ENCODE measurements at regions not wholly inside any gene's neighbourhood (a gene's known extent, or its start where the extent isn't known, plus 50 kb on each side); places are given as distances from the start of the nearest gene placed in this dataset.

DNA sequence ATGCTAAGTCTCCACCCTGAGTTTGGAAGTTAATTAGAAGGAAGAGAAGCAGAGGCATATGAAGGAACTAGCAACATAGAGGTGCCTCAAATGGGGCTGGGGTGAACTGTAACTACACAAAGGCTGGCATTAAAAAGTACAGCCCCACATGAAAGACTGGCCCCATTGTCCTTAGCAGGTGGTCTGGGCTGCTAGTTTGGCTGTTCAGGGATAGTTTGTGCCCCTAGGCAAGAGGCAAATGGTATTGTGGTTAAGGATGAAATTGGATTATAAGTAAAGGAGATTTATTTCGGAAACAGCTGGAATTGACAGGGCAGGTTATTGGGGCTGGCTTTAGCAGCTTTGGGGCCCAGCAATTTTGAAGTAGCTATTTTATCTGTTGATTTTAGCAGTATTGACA is 365.7 kb upstream of the TNP1 start:
- WGBS, 2 donors, result 95 to 100% methylated on average over 1 of the region's 1 CpG
- H3K36me3 ChIP-seq (replicated peaks in 1 of 2; ENCODE audit: insufficient read depth in 1 of 2, low read depth in 2 of 2), result no peaks in the 10 kb centered on the region
- no peaks in the 10 kb centered on the region for H3K27me3 ChIP-seq
- TF ChIP-seq POLR2A (IDR thresholded peaks at IDR 0.05), result no peak
- TF ChIP-seq, protein P1, sequence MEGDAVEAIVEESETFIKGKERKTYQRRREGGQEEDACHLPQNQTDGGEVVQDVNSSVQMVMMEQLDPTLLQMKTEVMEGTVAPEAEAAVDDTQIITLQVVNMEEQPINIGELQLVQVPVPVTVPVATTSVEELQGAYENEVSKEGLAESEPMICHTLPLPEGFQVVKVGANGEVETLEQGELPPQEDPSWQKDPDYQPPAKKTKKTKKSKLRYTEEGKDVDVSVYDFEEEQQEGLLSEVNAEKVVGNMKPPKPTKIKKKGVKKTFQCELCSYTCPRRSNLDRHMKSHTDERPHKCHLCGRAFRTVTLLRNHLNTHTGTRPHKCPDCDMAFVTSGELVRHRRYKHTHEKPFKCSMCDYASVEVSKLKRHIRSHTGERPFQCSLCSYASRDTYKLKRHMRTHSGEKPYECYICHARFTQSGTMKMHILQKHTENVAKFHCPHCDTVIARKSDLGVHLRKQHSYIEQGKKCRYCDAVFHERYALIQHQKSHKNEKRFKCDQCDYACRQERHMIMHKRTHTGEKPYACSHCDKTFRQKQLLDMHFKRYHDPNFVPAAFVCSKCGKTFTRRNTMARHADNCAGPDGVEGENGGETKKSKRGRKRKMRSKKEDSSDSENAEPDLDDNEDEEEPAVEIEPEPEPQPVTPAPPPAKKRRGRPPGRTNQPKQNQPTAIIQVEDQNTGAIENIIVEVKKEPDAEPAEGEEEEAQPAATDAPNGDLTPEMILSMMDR (IDR thresholded peaks at IDR 0.05), result no peak
- ATAC-seq (no peak), DNase-seq (no peak)
- H3K4me1 ChIP-seq, result no peaks in the 10 kb centered on the region
- H3K9me3 ChIP-seq, result no peaks in the 10 kb centered on the region
- no peak overlapping the region for H3K27ac ChIP-seq
- intact Hi-C loops (cut with DNase I), result no loop called here
- H3K4me3 ChIP-seq, result no peak overlapping the region

DNA sequence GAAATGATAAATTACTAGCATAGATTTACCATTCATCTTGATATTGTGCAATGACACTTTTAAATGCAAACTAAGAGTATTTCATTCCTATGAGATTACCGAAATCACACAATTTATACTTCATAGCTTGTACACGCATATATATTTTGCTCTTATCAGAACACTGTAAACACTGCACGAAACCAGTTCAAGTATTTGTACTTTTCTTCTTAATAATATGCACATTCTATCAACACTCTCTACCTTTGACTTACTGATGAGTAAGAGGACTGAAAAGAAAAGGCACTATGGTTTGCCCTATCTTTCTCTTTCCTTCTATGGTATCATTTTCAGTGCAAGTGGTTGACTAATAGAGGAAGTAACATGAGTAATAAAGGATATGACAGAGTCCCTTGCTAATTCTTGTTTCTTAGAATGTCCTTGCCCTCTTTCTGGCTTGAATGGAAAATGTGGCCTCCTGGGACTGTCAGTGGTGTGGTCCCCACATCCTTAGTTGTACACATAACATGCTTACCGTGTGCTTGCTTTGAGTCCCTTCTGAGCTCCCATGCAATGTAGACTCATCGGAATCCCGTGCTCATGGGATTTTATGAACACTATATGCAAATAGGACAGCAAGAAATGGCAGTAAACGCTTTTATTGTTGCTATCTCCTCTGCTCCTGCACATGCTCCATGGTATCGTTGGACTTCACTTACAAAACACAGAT is 363.5 kb upstream of the TNP1 start:
- intact Hi-C loops (cut with DNase I), result no loop called here
- no peaks in the 10 kb centered on the region for H3K36me3 ChIP-seq (replicated peaks in 1 of 2; ENCODE audit: insufficient read depth in 1 of 2, low read depth in 2 of 2)
- H3K9me3 ChIP-seq, result no peaks in the 10 kb centered on the region
- no peak for TF ChIP-seq POLR2A (IDR thresholded peaks at IDR 0.05)
- TF ChIP-seq, protein P1 (IDR thresholded peaks at IDR 0.05), result no peak
- 54 to 62% methylated on average over 8 of the region's 8 CpGs for WGBS, 2 donors
- H3K27ac ChIP-seq, result peak overlapping the region in 3 of 4 donors; percentile 3 to 30 (median 27)
- ATAC-seq (peak; percentile 33), DNase-seq (peak in 1 of 4 donors; percentile 16)
- no peaks in the 10 kb centered on the region for H3K27me3 ChIP-seq
- no peaks in the 10 kb centered on the region for H3K4me1 ChIP-seq
- H3K4me3 ChIP-seq, result no peak overlapping the region

DNA sequence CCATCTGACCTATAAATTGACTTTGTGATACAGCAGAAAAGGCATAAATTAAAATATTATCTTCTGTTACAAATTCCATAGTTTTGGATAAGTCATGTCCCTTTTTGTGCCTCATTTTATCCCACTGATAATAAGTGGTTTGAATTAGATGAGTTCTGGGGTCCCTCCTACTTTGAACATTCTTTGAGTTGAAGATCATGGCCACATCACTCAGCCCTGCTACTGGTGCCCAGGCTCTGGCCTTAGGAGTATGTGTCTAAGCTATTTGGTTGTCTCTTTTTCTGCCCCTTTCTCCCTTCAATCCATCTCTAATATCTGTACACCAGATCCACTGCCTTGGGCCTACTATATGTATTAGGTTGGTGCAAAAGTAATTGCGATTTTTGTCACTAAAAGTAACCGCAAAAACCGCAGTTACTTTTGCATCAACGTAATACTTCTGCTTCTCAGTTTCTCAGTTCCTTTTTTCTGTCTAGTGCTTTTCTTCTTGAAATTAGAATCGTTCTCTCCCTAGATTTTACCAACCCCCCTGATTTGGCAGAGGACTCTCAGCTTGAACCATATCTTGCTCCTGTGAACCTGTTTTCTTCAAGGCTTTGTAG is 362.5 kb upstream of the TNP1 start:
- TF ChIP-seq, protein P1 (IDR thresholded peaks at IDR 0.05), result no peak
- no peak for TF ChIP-seq POLR2A (IDR thresholded peaks at IDR 0.05)
- intact Hi-C loops (cut with DNase I), result no loop called here
- DNase-seq, result no peak
- H3K9me3 ChIP-seq, result no peaks in the 10 kb centered on the region
- WGBS, 2 donors, result 68 to 77% methylated on average over 5 of the region's 5 CpGs
- no peaks in the 10 kb centered on the region for H3K27me3 ChIP-seq
- H3K4me3 ChIP-seq, result no peak overlapping the region
- H3K27ac ChIP-seq, result peak overlapping the region in 1 of 4 donors; percentile 3
- no peak for ATAC-seq
- H3K36me3 ChIP-seq (replicated peaks in 1 of 2; ENCODE audit: insufficient read depth in 1 of 2, low read depth in 2 of 2), result no peaks in the 10 kb centered on the region
- H3K4me1 ChIP-seq, result no peaks in the 10 kb centered on the region

DNA sequence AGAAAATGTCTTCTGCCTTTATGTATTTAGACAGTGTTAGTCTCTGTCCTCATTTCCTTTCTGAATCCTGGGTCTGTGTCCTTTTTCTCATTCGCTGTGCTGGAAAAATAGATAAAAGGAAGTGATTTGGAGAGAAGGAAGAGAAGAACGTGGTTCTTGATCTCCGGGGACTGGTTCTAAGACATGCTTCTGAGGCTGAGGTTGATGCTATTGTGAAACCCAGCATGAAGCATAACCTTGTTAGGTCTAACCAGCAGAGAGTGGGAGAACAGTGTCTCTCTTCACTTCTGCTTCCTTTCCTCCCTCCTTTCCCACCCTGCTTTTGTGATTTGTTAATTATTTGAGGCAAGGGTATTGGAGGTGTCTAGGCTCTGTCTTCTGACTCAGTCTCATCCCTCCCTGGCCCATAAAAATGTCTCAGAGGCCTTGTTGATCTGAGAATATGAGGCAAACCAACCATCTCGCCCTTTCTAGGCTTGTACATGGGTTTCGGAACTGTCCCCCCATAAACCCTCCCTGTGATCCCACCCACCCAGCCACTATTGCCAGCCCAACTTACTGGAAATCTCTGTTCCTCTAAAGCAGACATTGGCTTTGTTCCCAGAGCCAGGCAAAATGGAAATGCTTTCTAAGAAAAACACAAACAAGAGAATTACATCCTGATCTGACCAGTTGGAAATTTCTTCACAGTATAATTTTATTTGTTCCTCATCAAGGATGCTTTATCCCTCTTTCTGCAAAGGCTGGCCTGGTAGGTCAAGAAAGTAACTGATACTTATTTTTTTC is 360.6 kb upstream of the TNP1 start:
- Histone ChIP-seq H3K27ac (no peak overlapping the region), H3K27me3 (no peaks in the 10 kb centered on the region), H3K4me1 (no peaks in the 10 kb centered on the region), H3K36me3 (replicated peaks in 1 of 2; ENCODE audit: insufficient read depth in 1 of 2, low read depth in 2 of 2) (no peaks in the 10 kb centered on the region), H3K9me3 (no peaks in the 10 kb centered on the region), H3K4me3 (no peak overlapping the region)
- intact Hi-C loops (cut with DNase I), result no loop called here
- no peak for TF ChIP-seq POLR2A (IDR thresholded peaks at IDR 0.05)
- TF ChIP-seq, protein P1 (IDR thresholded peaks at IDR 0.05), result no peak
- ATAC-seq, result no peak
- DNase-seq, result no peak
- WGBS, 2 donors, result 81 to 83% methylated on average over 5 of the region's 5 CpGs

All from body of pancreas (tissue), 4 donors.